ENCODE measurements at regions not wholly inside any gene's neighbourhood (a gene's known extent, or its start where the extent isn't known, plus 50 kb on each side); places are given as distances from the start of the nearest gene placed in this dataset.
"Not testable (repeated sequence)": the region's sequence is repeated elsewhere in the genome, so short reads cannot be mapped to it uniquely, and the experiment has no call there.

GRCh38 chr20:4462801-4463200 is 213.7 kb upstream of the ADRA1D start:
- DNase-seq = not testable (repeated sequence)

- no peak for DNase-seq
Measured at GRCh38 chr20:4459081-4459480, 210.0 kb upstream of the ADRA1D start.

DNA sequence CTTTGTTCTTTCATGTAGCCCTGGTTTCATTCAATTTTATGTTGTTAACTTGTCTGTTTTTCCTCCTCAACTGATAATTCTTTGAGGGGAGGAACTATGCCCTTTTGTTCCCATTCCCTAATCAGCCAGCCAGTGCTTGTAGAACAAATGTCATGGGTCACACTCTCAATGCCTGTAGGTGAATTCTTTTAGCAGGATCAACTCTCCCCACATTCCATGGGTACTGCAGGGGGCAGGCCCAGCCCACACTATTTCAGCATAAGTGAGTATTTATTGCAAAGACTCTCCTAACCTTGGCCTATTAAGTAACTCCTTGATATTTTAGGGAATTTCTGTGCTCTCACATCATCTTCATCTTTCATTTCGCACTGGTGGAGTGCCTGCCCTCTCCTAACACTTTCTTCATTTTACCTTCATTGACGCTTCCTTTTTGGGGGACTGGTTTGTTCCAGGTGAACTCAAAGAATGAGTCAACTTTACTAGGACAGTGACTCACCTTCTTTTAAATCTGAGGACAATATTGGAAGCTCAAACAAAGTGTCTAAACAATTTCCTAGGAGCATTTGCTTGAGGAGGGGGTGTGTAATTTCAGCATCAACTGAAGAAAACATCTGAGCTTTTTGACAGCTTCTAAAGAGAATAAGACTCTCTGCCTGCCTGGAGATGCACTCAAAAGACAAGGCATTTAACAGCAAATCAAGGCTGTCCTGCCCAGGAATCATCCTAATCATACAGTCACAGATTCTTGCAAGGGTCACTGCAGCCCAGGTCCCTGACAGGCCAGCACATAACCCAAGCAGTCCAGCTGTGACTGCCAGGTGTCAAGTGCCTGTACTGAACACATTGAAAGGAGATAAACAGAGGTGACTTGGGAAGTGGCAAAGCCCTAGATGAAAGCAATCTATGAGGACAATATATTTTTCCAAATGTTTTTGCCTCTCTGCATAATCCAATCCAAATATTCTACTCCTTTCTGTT is 208.8 kb upstream of the ADRA1D start:
- DNase-seq = no peak

GRCh38 chr20:4455996-4456395 is 206.9 kb upstream of the ADRA1D start:
- no peak for DNase-seq

DNA sequence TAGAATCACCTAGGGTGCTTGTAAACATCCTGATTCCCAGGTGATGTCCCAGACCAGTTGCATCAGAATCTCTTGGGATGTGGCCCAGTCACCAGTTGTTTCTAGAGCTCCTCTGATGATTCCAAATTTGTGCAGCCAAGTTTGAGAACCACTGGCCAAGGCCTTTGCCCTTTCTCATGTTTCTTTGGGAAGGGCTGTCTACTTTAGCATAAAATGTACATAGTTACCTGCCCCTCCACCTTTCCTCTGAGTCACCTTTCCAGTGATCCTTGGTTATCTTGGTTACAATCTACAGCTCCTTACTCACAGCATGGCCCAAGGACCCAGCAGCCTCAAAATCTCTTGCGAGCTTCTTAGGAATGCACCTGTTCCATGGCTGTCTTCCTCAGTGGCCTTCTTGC is 206.2 kb upstream of the ADRA1D start:
- DNase-seq = no peak

DNA sequence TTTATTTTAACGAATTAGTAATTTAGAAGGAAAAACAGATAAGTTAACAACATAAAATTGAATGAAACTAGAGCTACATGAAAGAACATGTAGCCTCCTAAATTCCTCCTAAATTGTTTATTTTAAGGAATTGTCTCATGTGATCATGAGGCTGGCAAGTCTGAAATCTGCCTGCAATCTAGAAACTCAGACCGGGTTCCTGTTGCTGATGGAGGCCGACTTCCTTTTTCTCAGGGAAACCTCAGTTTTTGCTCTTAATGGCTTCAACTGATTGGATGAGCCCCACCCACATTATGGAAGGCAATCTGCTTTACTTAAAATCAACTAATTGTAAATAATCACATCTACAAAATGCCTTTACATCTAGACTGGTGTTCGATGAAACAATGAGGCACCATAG is 205.0 kb upstream of the ADRA1D start:
- DNase-seq = no peak

- DNase-seq = no peak
Measured at GRCh38 chr20:4453359-4453758, 204.3 kb upstream of the ADRA1D start.

DNA sequence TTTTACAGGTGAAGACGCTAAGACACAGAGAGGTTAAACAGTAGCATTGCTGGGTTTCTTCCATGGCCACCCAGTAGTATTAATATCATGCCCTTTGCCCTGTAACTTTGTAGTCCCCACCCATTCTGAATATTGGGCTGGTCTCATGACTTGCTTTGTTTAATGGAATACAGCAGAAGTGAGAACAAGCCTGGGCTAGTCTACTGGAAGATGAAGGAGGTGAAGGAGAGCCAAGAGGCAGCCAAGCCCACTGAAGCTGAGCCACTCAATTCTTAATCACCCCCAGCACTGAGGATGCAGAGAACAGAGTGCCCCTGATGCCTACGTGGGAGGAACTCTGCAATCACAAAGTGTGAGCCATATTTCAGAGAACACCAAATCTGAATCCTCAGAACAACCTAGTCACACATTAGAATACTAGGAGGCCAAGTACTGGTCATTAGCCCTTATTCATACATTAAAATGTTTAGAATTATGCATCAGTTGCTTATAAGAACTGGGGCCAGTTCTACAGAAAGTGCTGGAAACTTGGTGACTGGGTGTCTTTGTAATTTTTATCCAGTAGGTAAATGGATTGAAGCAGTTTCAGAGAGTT is 202.5 kb upstream of the ADRA1D start:
- no peak for DNase-seq

DNA sequence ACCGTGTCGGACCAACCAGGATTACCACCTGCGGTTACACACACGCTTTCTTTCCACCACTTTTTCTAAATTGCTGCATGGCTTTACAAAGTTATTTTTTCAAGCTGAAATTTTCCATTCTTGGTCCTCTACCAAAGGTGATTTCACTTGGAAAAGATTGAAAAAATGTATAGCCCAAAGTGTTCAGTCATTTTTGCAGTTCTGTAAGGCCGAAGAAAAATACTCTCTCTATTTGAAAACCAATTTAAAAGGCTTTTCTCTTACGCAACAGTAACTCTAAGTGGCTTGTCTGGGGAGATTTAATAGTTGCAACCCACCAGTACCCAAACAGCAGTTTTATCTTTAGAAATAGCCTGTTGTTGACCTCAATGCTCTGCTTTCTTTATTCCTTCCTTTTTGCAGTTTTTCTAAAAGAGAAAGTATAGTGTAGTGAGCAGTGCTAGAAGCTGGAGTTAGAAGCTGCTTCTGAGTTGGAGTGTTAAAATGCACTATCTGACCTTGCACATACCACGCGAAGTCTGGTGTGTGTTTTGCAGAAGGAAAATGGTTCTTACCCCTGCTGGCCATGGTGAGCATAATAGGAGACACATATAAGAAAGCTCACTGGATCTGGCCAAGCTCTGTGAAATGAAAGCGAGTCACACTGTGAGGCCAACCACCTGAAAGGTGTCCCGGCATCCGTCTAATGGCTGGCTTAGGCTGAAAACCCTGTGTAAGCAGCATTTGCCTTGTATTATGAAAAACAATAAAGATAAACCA is 201.0 kb upstream of the ADRA1D start:
- no peak for DNase-seq

DNA sequence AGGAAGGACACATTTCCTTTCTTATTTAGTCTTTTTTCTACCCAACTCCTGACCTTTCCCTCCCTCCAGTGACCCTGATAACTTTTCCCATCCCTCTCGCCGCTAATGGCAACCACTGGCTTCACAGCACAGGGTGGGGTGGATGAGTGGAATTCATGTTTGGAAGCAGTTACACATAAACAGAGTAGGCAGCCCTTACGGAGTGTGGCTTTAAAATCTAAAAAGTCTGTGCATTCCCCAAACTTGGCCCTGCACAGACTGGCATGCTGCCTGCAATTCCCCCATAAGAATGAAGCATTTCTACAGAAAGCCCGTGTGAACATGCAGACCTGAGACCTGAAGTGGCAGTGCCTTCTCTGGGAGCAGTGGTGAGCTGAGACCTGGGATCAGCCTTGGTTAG is 196.7 kb upstream of the ADRA1D start:
- no peak for DNase-seq

GRCh38 chr20:4445331-4445730 is 196.2 kb upstream of the ADRA1D start:
- no peak for DNase-seq

DNA sequence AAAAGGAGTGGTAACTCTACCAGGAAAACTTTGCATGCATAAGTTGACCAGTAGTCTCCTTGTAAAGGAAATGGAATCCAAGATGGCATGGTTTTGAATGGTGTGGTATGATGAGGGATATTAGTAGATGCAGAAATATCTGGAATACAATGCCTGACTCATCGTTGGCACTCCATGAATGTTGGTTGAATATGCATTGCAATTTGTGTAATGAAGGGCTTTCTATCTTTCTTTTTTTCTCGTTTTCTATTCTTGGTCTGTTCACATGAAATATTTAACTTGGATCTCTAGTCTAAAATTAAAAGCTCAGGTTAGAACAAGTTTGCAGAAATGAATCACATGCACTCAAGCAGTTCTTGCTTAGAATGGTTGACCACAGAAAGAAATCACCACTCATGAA is 195.3 kb upstream of the ADRA1D start:
- DNase-seq = no peak

GRCh38 chr20:4443016-4443415 is 193.9 kb upstream of the ADRA1D start:
- DNase-seq = no peak

- DNase-seq = no peak
Measured at GRCh38 chr20:4441871-4442270, 192.8 kb upstream of the ADRA1D start.

GRCh38 chr20:4441191-4441590 is 192.1 kb upstream of the ADRA1D start:
- no peak for DNase-seq

GRCh38 chr20:4439461-4439860 is 190.4 kb upstream of the ADRA1D start:
- DNase-seq = no peak

DNA sequence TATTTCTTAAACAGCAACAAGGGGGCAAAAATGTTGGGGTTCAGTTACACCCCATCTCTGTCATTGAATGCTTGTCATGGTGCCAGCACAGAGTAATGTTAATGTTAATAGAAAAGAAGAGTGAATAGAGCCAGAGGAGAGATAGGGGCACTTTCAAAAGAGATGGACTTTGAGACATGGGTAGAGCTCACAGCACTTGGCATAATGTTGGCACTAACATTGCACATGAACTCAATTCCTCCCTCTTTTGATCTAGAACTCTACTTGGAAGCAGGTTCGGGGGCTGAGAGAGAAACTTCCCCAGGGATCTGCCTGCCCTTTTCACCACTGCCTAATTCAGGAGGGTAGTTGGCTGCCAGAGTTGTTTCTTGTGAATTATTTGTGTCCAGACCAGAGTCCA is 188.0 kb upstream of the ADRA1D start:
- DNase-seq = no peak

- no peak for DNase-seq
Measured at GRCh38 chr20:4435671-4436455, 186.8 kb upstream of the ADRA1D start.

GRCh38 chr20:4435225-4435624 is 186.1 kb upstream of the ADRA1D start:
- DNase-seq = no peak

- DNase-seq = no peak
Measured at GRCh38 chr20:4434681-4435080, 185.6 kb upstream of the ADRA1D start.

DNA sequence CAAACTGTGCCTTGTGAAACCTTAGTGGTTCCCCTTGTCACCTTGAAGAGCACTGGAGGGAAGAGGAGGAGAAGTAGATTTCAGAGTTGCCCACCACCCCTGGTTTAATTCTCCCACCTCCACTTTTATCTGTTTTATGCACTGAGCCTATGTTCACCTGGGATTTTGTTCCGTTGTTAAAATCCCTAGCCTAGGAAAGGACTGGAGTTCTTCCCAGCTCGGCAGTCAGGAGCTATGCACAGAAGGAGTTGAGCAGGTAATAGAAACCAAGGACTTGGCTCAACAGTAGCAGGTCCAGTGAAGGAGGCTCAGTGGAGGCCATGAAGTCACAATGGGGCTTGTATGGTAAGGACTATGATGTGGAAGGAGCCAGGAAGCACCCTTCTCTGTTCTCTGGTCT is 182.4 kb upstream of the ADRA1D start:
- DNase-seq = no peak

DNA sequence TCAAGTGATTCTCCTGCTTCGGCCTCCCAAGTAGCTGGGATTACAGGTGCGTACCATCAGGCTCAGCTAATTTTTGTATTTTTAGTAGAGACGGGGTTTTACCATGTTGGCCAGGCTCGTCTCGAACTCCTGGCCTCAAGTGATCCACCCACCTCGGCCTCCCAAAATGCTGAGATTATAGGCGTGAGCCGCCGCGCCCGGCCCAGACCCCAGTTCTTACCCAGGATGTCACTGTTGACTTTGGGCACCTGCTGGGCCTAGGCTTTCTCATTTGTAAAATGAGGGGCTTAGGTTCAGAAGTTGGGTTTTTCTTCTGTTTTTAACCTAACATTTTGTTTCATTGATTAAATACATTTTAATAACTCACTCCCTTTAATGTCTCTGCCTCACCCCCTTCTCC is 181.7 kb upstream of the ADRA1D start:
- DNase-seq = not testable (repeated sequence)
